ENCODE measurements at regions not wholly inside any gene's neighbourhood (a gene's known extent, or its start where the extent isn't known, plus 50 kb on each side); places are given as distances from the start of the nearest gene placed in this dataset.

DNA sequence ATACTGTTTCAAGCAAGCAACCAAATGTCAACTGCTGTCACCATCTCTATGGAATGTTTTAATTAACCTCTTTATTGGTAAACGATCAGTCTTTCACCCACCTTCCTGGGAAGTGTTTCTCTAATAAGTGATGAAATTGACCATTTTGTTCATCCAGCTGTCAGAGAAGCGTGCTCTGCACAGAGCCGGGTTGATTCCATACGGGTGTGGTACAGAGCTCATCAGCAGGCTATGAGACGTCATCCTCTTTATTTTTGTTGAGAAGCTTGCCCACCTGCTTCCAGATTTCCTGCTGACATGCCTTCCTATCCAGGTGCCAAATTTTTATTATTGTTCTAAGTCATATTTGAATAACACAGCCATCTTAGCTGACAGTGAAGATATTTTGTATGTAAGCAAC lies 482.5 kb downstream of the RWDD3 start:
- H3K4me1 ChIP-seq (ENCODE audit: insufficient read depth, low read length): no peaks in the 10 kb centered on the region
- no peaks in the 10 kb centered on the region for H3K36me3 ChIP-seq (ENCODE audit: insufficient read depth, low read length)
- Mint-ChIP-seq H3K27me3 (no peaks in the 10 kb centered on the region), H3K9me3 (peaks cover 5% of the 10 kb centered on the region), H3K27ac (no peak overlapping the region), H3K4me3 (no peak overlapping the region), H3K4me1 (ENCODE audit: low read depth) (no peaks in the 10 kb centered on the region), H3K36me3 (ENCODE audit: low read depth) (no peaks in the 10 kb centered on the region)
- POLR2A ChIA-PET: no interaction called here
- CTCF ChIA-PET: no interaction called here
- intact Hi-C loops (cut with DNase I, micrococcal nuclease): loop anchor here in 1 of 2 experiments (10.0 kb wide), 1 partner anchor 62 kb away; no protein-coding TSS in a partner anchor
- no peaks in the 10 kb centered on the region for H3K27me3 ChIP-seq (ENCODE audit: control insufficient read depth in 1 of 2, insufficient read depth in 2 of 2, low read length in 2 of 2)
- no peak overlapping the region for H3K4me3 ChIP-seq (ENCODE audit: low read length)
- H3K9me3 ChIP-seq (ENCODE audit: control insufficient read depth in 1 of 2, insufficient read depth in 1 of 2, low read length in 2 of 2): no peaks in the 10 kb centered on the region
- ATAC-seq (ENCODE audit: poor library complexity) (no peak), DNase-seq (no peak)
- TF ChIP-seq, protein P1, sequence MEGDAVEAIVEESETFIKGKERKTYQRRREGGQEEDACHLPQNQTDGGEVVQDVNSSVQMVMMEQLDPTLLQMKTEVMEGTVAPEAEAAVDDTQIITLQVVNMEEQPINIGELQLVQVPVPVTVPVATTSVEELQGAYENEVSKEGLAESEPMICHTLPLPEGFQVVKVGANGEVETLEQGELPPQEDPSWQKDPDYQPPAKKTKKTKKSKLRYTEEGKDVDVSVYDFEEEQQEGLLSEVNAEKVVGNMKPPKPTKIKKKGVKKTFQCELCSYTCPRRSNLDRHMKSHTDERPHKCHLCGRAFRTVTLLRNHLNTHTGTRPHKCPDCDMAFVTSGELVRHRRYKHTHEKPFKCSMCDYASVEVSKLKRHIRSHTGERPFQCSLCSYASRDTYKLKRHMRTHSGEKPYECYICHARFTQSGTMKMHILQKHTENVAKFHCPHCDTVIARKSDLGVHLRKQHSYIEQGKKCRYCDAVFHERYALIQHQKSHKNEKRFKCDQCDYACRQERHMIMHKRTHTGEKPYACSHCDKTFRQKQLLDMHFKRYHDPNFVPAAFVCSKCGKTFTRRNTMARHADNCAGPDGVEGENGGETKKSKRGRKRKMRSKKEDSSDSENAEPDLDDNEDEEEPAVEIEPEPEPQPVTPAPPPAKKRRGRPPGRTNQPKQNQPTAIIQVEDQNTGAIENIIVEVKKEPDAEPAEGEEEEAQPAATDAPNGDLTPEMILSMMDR (IDR thresholded peaks at IDR 0.05): no peak
- H3K27ac ChIP-seq (ENCODE audit: low read depth in 1 of 2, low read length in 2 of 2): no peak overlapping the region

DNA sequence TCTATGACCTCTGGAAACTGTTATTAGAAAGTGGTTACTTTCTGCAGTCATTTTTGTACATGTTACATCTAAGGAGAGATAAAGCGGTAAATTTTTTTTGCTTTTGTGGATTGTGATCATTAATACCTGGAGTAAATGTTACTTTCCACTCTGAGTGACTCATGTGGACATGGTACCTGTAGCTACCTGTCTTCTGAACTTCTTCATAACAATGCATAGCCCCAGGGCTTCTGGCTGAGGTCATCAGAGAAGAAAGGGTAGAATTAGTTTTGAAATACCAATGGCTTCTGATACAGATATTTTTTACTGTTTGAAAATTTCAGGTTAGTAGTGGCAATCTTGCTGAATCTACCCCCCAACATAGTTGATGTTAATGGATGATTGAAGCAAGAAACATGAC lies 489.3 kb downstream of the RWDD3 start:
- H3K4me3 Mint-ChIP-seq: no peak overlapping the region
- H3K27me3 ChIP-seq (ENCODE audit: control insufficient read depth in 1 of 2, insufficient read depth in 2 of 2, low read length in 2 of 2): no peaks in the 10 kb centered on the region
- H3K36me3 ChIP-seq (ENCODE audit: insufficient read depth, low read length): no peaks in the 10 kb centered on the region
- no peaks in the 10 kb centered on the region for H3K36me3 Mint-ChIP-seq (ENCODE audit: low read depth)
- no peaks in the 10 kb centered on the region for H3K27me3 Mint-ChIP-seq
- intact Hi-C loops (cut with DNase I, micrococcal nuclease): no loop called here
- TF ChIP-seq, protein P1 (IDR thresholded peaks at IDR 0.05): no peak
- DNase-seq: no peak
- H3K9me3 ChIP-seq (ENCODE audit: control insufficient read depth in 1 of 2, insufficient read depth in 1 of 2, low read length in 2 of 2): no peaks in the 10 kb centered on the region
- no peak overlapping the region for H3K27ac ChIP-seq (ENCODE audit: low read depth in 1 of 2, low read length in 2 of 2)
- peaks cover 13% of the 10 kb centered on the region for H3K9me3 Mint-ChIP-seq
- ChIA-PET POLR2A (no interaction called here), CTCF (no interaction called here)
- ATAC-seq (ENCODE audit: poor library complexity): no peak
- H3K4me3 ChIP-seq (ENCODE audit: low read length): no peak overlapping the region
- no peak overlapping the region for H3K27ac Mint-ChIP-seq
- H3K4me1 Mint-ChIP-seq (ENCODE audit: low read depth): no peaks in the 10 kb centered on the region
- H3K4me1 ChIP-seq (ENCODE audit: insufficient read depth, low read length): no peaks in the 10 kb centered on the region

DNA sequence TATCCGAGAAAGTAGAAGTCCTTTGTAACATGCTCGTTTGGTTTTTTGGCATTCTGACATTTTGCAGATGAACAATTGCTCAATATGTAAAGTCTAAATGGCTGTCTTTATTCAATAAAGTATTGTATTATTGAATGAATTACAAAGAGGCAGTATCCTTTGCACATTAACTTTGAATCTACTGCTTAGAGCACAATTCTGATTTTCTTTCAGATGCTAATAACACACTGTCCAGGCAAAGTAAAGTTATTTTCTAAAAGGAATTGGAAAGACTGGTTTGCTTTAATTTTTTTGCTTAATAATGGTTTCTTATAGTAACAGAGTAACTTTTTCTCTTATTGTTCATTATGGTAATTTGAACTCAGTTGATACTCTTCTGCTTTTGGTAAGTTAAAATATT lies 494.8 kb downstream of the RWDD3 start:
- Histone ChIP-seq H3K4me1 (ENCODE audit: insufficient read depth, low read length) (no peaks in the 10 kb centered on the region), H3K27ac (ENCODE audit: low read depth in 1 of 2, low read length in 2 of 2) (no peak overlapping the region), H3K4me3 (ENCODE audit: low read length) (no peak overlapping the region), H3K27me3 (ENCODE audit: control insufficient read depth in 1 of 2, insufficient read depth in 2 of 2, low read length in 2 of 2) (no peaks in the 10 kb centered on the region), H3K9me3 (ENCODE audit: control insufficient read depth in 1 of 2, insufficient read depth in 1 of 2, low read length in 2 of 2) (peaks cover 0 to 4% of the 10 kb centered on the region in 2 experiments), H3K36me3 (ENCODE audit: insufficient read depth, low read length) (no peaks in the 10 kb centered on the region)
- no peaks in the 10 kb centered on the region for H3K36me3 Mint-ChIP-seq (ENCODE audit: low read depth)
- no peak for ATAC-seq (ENCODE audit: poor library complexity)
- H3K27ac Mint-ChIP-seq: no peak overlapping the region
- H3K4me1 Mint-ChIP-seq (ENCODE audit: low read depth): no peaks in the 10 kb centered on the region
- intact Hi-C loops (cut with DNase I, micrococcal nuclease): no loop called here
- TF ChIP-seq, protein P1 (IDR thresholded peaks at IDR 0.05): no peak
- H3K4me3 Mint-ChIP-seq: no peak overlapping the region
- H3K9me3 Mint-ChIP-seq: peaks cover 11% of the 10 kb centered on the region
- H3K27me3 Mint-ChIP-seq: no peaks in the 10 kb centered on the region
- DNase-seq: no peak
- ChIA-PET POLR2A (no interaction called here), CTCF (no interaction called here)
